Stomach (tissue), 4 donors: ENCODE measurements at regions not wholly inside any gene's neighbourhood (a gene's known extent, or its start where the extent isn't known, plus 50 kb on each side); places are given as distances from the start of the nearest gene placed in this dataset.

Source experiments
- POLR2A ChIP-seq, 4 donors: fragments of 450-650 bp; IDR thresholded peaks; one replicate each; pipeline ENCODE4 v1.6.1; 2016; ENCODE audit warnings: antibody characterized with exemption in 4 of 4, control low read depth in 2 of 4, mild to moderate bottlenecking in 1 of 4, moderate library complexity in 1 of 4
- TF ChIP-seq, protein P1 (sequence below), 7 experiments: fragments of 450-650 bp in 4 of 7; fragments of 200-600 bp in 3 of 7; sonication (generic) in 3 of 7; IDR thresholded peaks; one replicate each; pipeline ENCODE4 v1.5.1; 2016 to 2019; ENCODE audit warnings: antibody characterized with exemption in 7 of 7, control low read depth in 2 of 7, mild to moderate bottlenecking in 1 of 7

DNA sequence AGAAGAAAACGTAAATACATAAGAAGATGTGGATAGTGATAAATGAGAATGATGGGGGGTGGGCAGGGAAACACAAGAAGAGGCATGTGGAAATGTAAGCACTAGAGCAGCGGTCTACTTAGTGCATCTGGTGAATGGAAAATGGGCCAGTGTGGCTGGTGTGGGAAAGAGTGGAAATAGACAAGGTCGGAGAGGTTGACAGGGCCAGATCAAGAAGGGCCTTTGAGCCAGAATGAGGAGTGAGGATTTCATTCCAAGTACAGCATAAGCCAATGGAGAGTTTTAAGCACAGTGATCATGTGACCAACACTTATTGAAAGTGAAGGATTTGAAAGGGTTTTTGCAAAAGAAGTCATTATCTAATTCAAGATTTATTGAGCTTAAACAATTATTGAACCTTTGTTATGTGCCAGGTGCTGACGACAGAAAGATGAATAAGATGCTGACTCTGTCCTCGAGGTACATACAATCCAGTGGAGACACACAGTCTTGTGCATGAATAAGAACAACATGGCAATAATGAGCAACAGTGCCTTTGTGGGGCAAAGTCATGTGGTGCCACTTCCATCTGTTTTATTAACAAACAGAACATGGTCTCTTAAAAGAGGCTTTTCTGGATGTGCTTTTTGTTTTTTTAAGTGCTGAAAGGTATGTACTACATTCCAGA, 124.1 kb downstream of the MFSD1 start:
- TF ChIP-seq, protein P1, sequence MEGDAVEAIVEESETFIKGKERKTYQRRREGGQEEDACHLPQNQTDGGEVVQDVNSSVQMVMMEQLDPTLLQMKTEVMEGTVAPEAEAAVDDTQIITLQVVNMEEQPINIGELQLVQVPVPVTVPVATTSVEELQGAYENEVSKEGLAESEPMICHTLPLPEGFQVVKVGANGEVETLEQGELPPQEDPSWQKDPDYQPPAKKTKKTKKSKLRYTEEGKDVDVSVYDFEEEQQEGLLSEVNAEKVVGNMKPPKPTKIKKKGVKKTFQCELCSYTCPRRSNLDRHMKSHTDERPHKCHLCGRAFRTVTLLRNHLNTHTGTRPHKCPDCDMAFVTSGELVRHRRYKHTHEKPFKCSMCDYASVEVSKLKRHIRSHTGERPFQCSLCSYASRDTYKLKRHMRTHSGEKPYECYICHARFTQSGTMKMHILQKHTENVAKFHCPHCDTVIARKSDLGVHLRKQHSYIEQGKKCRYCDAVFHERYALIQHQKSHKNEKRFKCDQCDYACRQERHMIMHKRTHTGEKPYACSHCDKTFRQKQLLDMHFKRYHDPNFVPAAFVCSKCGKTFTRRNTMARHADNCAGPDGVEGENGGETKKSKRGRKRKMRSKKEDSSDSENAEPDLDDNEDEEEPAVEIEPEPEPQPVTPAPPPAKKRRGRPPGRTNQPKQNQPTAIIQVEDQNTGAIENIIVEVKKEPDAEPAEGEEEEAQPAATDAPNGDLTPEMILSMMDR (IDR thresholded peaks at IDR 0.05), result no peak
- no peak for TF ChIP-seq POLR2A (IDR thresholded peaks at IDR 0.05)
